B cell (primary cell): ENCODE measurements at regions not wholly inside any gene's neighbourhood (a gene's known extent, or its start where the extent isn't known, plus 50 kb on each side); places are given as distances from the start of the nearest gene placed in this dataset.

Experiments used
- ATAC-seq: fragments of 200-7000 bp; cut with Tn5 transposase; one replicate; pipeline ENCODE4 v1.10.0; 2021; ENCODE audit warnings: low read depth, mild to moderate bottlenecking, moderate number of reproducible peaks, moderate library complexity
- CTCF ChIA-PET: fragments of 350-600 bp; sonication (Branson Sonifier 250); formaldehyde crosslinking; loops from one replicate; lab custom pipeline; 2021; ENCODE audit warnings: antibody characterized with exemption, inconsistent platforms; lab: Charles Lee
- POLR2A ChIA-PET: fragments of 350-600 bp; sonication (Branson Sonifier 250); formaldehyde crosslinking; loops from one replicate; lab custom pipeline; 2021; ENCODE audit warnings: antibody characterized with exemption; lab: Charles Lee
- DNase-seq: peaks from one replicate; pipeline ENCODE4 v3.0.0; 2013
- H2AFZ ChIP-seq: 2 replicates; pipeline ENCODE4 v1.6.1; 2012; ENCODE audit warnings: mild to moderate bottlenecking, low read depth, low read length; ENCODE audit not compliant: insufficient read depth, poor library complexity, severe bottlenecking
- H3K27ac ChIP-seq, 2 donors: 1 replicate in 1 of 2; 2 replicates in 1 of 2; pipeline ENCODE4 v1.5.1; 2012 to 2013; ENCODE audit warnings: low read length in 2 of 2, mild to moderate bottlenecking in 2 of 2, moderate library complexity in 1 of 2
- H3K27me3 ChIP-seq, 4 experiments: fragments of 200-600 bp in 1 of 4; sonication (generic) in 1 of 4; replicated peaks in 1 of 4; 1 replicate in 2 of 4; 2 replicates in 2 of 4; pipeline versions ENCODE4 v1.6.1 to v1.7.0; 2013 to 2016; ENCODE audit warnings: low read length in 3 of 4, mild to moderate bottlenecking in 2 of 4, mixed read lengths in 1 of 4, moderate library complexity in 1 of 4; ENCODE audit not compliant: insufficient read depth in 4 of 4, control insufficient read depth in 3 of 4; ENCODE audit errors: control extremely low read depth in 1 of 4
- H3K36me3 ChIP-seq, 2 experiments: replicated peaks in 1 of 2; 1 replicate in 1 of 2; 2 replicates in 1 of 2; pipeline versions ENCODE4 v1.6.1 to v1.7.1; 2013; ENCODE audit warnings: low read length in 1 of 2; ENCODE audit not compliant: insufficient read depth in 2 of 2, control insufficient read depth in 1 of 2; ENCODE audit errors: control extremely low read depth in 1 of 2, extremely low read depth in 1 of 2
- H3K4me1 ChIP-seq, 2 donors: fragments of 200-600 bp in 1 of 2; sonication (generic) in 1 of 2; 1 replicate in 1 of 2; 2 replicates in 1 of 2; pipeline versions ENCODE4 v1.5.1 to v1.6.1; 2013 to 2017; ENCODE audit warnings: low read length in 2 of 2; ENCODE audit not compliant: control insufficient read depth in 2 of 2, insufficient read depth in 2 of 2
- H3K4me2 ChIP-seq: replicated peaks from 2 replicates; pipeline ENCODE3; 2012; ENCODE audit warnings: mild to moderate bottlenecking, low read depth, low read length; ENCODE audit not compliant: poor library complexity, severe bottlenecking
- H3K4me3 ChIP-seq, 5 experiments: fragments of 200-600 bp in 1 of 5; sonication (generic) in 1 of 5; 1 replicate in 3 of 5; 2 replicates in 2 of 5; pipeline versions ENCODE4 v1.5.1 to v1.7.0; 2011 to 2016; ENCODE audit warnings: low read length in 4 of 5, mild to moderate bottlenecking in 4 of 5, low read depth in 2 of 5, control low read depth in 1 of 5, moderate library complexity in 1 of 5; ENCODE audit not compliant: insufficient read depth in 1 of 5; ENCODE audit errors: control extremely low read depth in 1 of 5, extremely low read depth in 1 of 5
- H3K79me2 ChIP-seq: fragments of 200-600 bp; sonication (generic); one replicate; pipeline ENCODE4 v1.6.0; 2016; ENCODE audit warnings: low read length; ENCODE audit not compliant: control insufficient read depth, insufficient read depth
- H3K9ac ChIP-seq: fragments of 200-600 bp; sonication (generic); 2 replicates; pipeline ENCODE4 v1.6.1; 2017; ENCODE audit warnings: mild to moderate bottlenecking, low read length, moderate library complexity
- H3K9me3 ChIP-seq, 3 donors: one replicate each; pipeline versions ENCODE4 v1.6.1 to v1.7.1; 2013; ENCODE audit warnings: low read length in 2 of 3; ENCODE audit not compliant: control insufficient read depth in 2 of 3, insufficient read depth in 1 of 3; ENCODE audit errors: control extremely low read depth in 1 of 3
- H4K20me1 ChIP-seq: 2 replicates; pipeline ENCODE4 v1.6.0; 2012; ENCODE audit warnings: mild to moderate bottlenecking, low read length; ENCODE audit not compliant: insufficient read depth, control insufficient read depth, poor library complexity, severe bottlenecking
- H3K27ac Mint-ChIP-seq: one replicate; pipeline ENCODE4 v1.8.0; 2021; ENCODE audit warnings: mixed read lengths
- H3K27me3 Mint-ChIP-seq: one replicate; pipeline ENCODE4 v1.8.0; 2021; ENCODE audit warnings: mixed read lengths
- H3K4me1 Mint-ChIP-seq: one replicate; pipeline ENCODE4 v1.8.0; 2021; ENCODE audit warnings: mixed read lengths
- H3K4me3 Mint-ChIP-seq: one replicate; pipeline ENCODE4 v1.8.0; 2021; ENCODE audit warnings: mixed read lengths
- H3K9me3 Mint-ChIP-seq: one replicate; pipeline ENCODE4 v1.8.0; 2022; ENCODE audit warnings: mixed read lengths; ENCODE audit not compliant: insufficient read depth
- EZH2 ChIP-seq: IDR thresholded peaks from 2 replicates; pipeline ENCODE4 v1.6.1; 2012; ENCODE audit warnings: borderline replicate concordance, low read depth, mild to moderate bottlenecking, moderate library complexity, low read length; ENCODE audit not compliant: insufficient read depth, poor library complexity, severe bottlenecking
- WGBS: methylation state at CpG from one replicate; pipeline ENCODE4 v1.1.5; 2013; ENCODE audit warnings: missing lambda C conversion rate; ENCODE audit not compliant: insufficient coverage; 5-methylcytosine and 5-hydroxymethylcytosine counted together
- intact Hi-C: fragments of 100-400 bp; cut with micrococcal nuclease; formaldehyde crosslinking; loops from one replicate; pipeline ENCODE4 v1.10.0; 2022
- TF ChIP-seq, protein P1 (sequence below): fragments of 200-600 bp; IDR thresholded peaks from one replicate; pipeline ENCODE4 v1.8.0; 2022; ENCODE audit warnings: antibody characterized with exemption, mild to moderate bottlenecking

DNA sequence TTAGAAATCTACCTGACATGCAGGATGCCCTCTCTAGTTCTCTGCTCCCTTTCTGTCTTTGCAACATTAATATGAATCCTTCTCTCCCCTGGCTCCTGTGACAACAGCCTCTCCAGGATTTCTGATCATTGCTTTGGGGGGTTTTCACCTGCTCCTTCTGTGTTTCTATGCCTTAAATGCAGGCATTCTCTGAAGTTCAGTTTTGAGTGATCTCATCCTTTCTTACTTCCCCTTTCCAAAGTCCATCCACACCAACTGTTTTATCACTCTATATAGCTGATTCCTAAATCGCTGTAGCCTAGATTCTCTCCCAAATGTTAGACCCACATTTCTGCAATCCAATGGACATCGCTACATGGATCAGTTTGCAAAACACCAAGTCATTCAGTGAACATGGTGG lies 330.7 kb upstream of the NCAM1 start:
- CTCF ChIA-PET: no interaction called here
- POLR2A ChIA-PET: no interaction called here
- H3K4me1 ChIP-seq: no peaks in the 10 kb centered on the region

DNA sequence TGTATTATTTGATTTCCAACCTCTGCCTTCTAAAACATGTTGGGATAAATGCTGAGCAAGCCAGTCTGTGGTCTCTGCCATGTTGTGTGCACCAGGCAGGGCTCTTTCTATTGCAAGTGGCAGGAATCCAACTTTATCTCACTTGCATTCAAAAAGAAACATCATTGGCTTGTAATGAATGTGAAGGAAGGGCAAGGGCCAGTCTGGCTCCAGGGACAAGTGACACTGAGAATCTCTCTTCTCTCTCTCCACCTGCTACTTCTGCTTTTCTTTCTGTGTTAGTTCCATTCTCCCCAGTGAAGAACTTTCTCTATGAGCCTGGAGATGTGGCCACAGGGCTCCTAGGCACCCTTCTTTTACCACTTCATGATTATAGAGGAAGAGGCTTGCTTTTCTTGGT lies 329.9 kb upstream of the NCAM1 start:
- H2AFZ ChIP-seq: no peak overlapping the region

More for the DNA sequence above, 330.7 kb upstream of the NCAM1 start:
- peaks cover 19% of the 10 kb centered on the region for H3K27me3 Mint-ChIP-seq
- ATAC-seq (no peak), DNase-seq (no peak)
- H3K4me2 ChIP-seq: no peak overlapping the region
- H3K9me3 ChIP-seq: no peaks in the 10 kb centered on the region
- H4K20me1 ChIP-seq: no peaks in the 10 kb centered on the region
- no peak overlapping the region for H3K4me3 Mint-ChIP-seq
- H3K79me2 ChIP-seq: no peaks in the 10 kb centered on the region
- H3K27ac ChIP-seq: no peak overlapping the region
- TF ChIP-seq, protein P1, sequence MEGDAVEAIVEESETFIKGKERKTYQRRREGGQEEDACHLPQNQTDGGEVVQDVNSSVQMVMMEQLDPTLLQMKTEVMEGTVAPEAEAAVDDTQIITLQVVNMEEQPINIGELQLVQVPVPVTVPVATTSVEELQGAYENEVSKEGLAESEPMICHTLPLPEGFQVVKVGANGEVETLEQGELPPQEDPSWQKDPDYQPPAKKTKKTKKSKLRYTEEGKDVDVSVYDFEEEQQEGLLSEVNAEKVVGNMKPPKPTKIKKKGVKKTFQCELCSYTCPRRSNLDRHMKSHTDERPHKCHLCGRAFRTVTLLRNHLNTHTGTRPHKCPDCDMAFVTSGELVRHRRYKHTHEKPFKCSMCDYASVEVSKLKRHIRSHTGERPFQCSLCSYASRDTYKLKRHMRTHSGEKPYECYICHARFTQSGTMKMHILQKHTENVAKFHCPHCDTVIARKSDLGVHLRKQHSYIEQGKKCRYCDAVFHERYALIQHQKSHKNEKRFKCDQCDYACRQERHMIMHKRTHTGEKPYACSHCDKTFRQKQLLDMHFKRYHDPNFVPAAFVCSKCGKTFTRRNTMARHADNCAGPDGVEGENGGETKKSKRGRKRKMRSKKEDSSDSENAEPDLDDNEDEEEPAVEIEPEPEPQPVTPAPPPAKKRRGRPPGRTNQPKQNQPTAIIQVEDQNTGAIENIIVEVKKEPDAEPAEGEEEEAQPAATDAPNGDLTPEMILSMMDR: no peak
- TF ChIP-seq EZH2: no peak
- H3K27me3 ChIP-seq: peaks cover 0 to 4% (median 0%) of the 10 kb centered on the region in 4 experiments
- H2AFZ ChIP-seq: no peak overlapping the region
- H3K9me3 Mint-ChIP-seq: no peaks in the 10 kb centered on the region
- no peaks in the 10 kb centered on the region for H3K36me3 ChIP-seq
- intact Hi-C loops: no loop called here
- no peaks in the 10 kb centered on the region for H3K4me1 Mint-ChIP-seq
- no peak overlapping the region for H3K27ac Mint-ChIP-seq
- H3K4me3 ChIP-seq: no peak overlapping the region
- no peak overlapping the region for H3K9ac ChIP-seq
- 80% methylated on average over 1 of the region's 2 CpGs for WGBS

More for the DNA sequence above, 329.9 kb upstream of the NCAM1 start:
- Mint-ChIP-seq H3K27me3 (peaks cover 19% of the 10 kb centered on the region), H3K9me3 (no peaks in the 10 kb centered on the region), H3K27ac (no peak overlapping the region), H3K4me3 (no peak overlapping the region), H3K4me1 (no peaks in the 10 kb centered on the region)
- CTCF ChIA-PET: no interaction called here
- Histone ChIP-seq H3K9ac (no peak overlapping the region), H3K9me3 (peaks cover 0 to 2% (median 0%) of the 10 kb centered on the region in 3 donors), H4K20me1 (no peaks in the 10 kb centered on the region), H3K4me2 (no peak overlapping the region), H3K27ac (no peak overlapping the region), H3K27me3 (peaks cover 0 to 4% (median 0%) of the 10 kb centered on the region in 4 experiments), H3K79me2 (no peaks in the 10 kb centered on the region), H3K36me3 (no peaks in the 10 kb centered on the region), H3K4me3 (no peak overlapping the region), H3K4me1 (no peaks in the 10 kb centered on the region)
- DNase-seq: no peak
- intact Hi-C loops: no loop called here
- no peak for ATAC-seq
- no peak for TF ChIP-seq EZH2
- POLR2A ChIA-PET: no interaction called here
